HG03442 (cell line): ENCODE measurements at regions not wholly inside any gene's neighbourhood (a gene's known extent, or its start where the extent isn't known, plus 50 kb on each side); places are given as distances from the start of the nearest gene placed in this dataset.
"Not testable (repeated sequence)": the region's sequence is repeated elsewhere in the genome, so short reads cannot be mapped to it uniquely, and the experiment has no call there.

Experiments
- ATAC-seq: cut with Tn5 transposase; IDR thresholded peaks from one replicate; pipeline ENCODE4 v1.9.1; 2021; ENCODE audit warnings: mild to moderate bottlenecking, moderate library complexity; ENCODE audit not compliant: unreplicated experiment

DNA sequence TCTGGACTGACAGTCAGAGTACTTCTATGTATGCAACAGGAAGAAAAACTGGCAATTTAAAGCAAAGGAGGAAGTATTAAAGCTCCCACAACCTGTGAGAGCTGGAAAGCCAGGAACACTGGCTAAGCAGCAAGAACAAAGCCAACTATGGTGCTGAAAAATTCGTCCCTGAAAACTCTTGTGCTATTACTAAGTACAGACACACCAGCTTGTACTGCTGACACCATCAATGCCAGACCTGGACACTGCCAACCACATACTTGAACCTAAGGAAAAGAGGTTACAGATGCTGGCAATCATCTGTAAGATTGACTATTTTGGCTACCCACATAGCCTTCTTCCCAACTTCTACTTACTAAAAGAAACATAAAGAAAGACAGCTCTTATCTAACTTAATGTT is 1110.6 kb downstream of the SORCS3 start:
- no peak for ATAC-seq

DNA sequence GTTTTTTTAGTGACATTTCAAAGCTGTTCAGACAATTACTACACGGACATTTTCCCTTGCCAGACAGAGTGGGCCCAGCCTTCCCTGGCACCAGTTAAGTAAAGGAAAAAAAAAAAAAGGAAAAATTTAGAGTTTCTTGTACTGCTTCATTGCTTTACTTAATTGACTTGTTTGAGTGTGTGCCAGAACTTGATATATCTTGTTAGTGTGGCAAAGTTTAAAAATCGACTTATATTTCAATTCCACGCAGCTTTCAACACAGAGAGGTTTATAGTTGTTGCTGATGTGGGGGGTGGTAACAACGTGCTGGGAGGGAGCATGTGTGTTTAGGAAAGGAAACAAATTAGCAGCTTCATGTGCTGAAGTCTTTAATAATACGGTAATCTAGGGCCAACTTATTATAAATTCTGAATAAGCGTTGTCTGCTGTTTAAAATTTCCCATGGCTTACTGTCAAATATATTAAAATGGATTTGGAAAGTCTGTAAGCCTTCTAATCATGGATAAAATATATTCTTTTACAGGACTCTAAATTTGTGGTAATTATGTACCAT is 1104.6 kb downstream of the SORCS3 start:
- no peak for ATAC-seq

DNA sequence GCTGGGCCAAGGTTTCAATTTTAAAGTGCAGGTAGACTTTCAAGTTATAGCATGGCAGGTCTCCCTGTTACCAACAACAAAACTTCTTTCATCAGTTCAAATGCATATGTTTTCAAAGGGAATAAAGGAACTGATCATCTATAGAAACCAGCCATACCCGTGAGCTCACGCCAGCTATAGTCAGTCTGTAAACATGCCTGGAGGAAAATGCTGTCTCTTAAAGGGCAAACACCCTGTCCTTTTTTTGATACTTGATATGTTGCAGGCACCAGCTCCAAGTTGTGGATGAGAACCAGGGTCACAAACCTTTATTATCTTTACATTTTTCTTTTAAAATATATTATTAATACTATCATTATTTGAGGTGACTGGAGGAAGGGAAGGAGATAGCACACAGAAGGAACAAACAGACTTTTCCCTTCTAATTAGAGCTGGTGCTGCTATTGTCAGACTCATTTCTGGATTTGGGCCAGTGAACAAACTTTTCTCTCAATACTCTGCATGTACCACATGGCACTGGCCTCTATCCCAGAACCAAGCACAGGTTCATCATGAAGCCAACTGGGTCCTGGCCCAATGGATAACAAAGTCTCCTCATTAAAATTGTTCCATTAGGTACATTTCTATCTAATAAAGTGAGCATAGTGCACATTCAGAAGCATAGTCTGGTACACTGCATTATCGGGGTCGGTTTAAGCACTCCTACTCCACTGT is 1102.4 kb downstream of the SORCS3 start:
- no peak for ATAC-seq

DNA sequence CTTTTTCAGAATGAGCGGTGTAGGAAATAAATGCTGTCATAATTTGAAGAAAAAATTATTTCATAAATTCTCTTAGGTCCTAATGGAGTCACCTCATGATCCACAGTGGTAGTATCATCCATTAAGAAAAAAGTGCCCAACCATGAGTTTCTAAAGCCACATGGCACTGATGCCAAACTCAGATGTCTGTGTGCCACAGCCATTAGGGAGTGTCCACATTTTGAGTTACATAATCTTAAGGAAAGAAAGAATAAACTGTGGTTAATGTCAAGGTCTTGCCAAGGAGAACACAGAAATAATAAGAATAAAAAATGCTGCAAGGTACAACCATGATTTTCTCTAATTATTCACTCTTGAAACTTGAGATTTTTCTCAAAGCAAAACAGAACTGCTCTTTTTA is 1101.8 kb downstream of the SORCS3 start:
- ATAC-seq: no peak

DNA sequence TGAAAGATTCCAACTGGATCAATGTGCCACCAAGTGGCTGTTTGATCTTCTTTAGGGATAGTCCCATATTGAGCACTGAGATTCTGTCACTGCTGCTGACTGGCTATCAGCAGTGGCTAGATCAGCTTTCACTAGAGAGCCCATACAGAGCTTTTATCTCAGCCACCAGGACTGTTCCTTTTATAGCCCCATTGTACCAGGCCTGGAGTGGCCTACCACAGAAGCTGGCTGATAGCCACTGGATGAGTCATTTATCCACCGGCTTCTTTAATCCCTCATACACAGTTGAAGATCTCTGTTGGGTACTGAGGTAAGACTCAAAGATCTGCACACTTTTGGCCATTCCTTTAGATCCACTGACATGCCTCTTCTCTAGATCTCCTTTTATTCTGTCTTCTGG is 1101.1 kb downstream of the SORCS3 start:
- no peak for ATAC-seq

DNA sequence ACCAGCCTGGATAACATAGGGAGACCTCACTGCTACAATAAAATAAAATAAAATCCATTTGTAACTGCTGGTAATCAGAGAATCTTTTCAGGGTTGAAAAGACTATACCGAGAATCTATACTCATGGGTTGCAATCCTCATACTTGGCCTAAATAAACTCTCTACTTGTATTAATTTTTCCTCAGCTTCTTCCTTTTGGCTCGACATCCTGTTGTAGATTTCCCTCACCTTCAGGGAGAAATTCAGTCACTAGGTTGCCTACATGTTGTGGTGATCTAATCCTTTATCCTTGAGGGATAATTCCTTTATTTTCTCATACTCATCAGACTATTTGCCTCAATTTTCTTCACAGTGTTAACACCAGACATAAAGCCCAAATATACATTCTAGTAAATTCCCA is 1093.4 kb downstream of the SORCS3 start:
- ATAC-seq: no peak

DNA sequence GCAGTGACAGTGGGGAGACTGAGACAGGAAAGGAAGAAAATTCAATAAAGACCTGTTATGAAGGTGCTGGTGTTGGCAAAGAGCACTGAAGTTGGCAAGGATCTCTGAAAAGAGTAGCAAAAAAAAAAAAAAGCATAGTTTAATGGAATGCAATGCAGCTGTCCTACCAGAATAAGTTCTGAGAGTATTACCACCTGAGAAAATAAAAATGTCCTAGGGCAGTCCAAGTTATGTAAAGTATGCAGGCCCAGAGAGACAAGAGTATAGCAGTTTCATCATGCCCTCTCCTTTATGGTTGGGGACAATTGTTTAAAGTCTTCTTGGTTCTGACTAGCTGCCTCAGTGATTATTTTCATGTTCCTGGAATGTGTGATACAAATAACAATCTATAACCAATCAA is 1092.8 kb downstream of the SORCS3 start:
- no peak for ATAC-seq

DNA sequence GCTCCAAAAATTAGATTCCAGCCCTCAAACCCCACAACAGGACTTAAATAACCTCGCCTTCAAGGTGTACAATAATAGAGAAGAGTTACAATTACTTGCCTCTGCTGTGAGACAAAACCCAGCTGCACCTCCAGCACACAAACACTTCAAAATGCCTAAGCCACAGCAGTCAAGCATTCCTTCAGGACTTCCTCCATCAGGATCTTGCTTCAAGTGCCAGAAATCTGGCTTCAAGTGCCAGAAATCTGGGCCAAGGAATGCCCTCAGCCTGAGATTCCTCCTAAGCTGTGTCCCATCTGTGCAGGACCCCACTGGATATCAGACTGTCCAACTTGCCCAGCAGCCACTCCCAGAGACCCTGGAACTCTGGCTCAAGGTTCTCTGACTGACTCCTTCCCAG is 1088.3 kb downstream of the SORCS3 start:
- ATAC-seq: no peak

DNA sequence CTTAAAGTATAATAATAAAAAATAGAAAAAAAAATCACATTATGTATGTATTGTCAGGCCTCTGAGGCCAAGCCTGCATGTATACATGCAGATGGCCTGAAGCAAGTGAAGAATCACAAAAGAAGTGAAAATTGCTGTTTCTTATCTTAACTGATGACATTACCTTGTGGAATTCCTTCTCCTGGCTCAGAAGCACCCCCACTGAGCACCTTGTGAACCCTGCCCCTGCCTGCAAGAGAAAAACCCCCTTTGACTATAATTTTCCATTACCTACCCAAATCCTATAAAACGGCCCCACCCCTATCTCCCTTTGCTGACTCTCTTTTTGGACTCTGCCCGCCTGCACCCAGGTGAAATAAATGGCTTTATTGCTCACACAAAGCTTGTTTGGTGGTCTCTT is 1086.5 kb downstream of the SORCS3 start:
- ATAC-seq: not testable (repeated sequence)

DNA sequence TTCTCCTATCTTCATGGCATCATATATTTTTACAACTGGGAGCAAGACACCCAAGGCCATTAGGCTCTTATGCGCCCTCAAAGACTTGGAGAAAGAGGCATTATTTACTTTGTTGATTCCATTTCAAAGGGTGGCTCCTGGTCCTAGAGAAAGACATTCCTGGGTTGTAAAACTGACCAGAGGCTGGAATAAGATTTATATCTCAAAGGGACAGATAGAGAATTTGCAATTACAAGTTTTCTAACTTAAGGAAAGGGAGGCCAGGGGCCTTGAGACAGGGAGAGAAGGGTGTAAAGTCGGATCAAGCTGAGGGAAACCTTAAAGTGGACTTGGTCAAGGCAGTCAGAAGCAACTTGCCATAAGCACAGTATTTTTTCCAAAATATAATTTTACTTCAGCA is 1086.0 kb downstream of the SORCS3 start:
- ATAC-seq: no peak

DNA sequence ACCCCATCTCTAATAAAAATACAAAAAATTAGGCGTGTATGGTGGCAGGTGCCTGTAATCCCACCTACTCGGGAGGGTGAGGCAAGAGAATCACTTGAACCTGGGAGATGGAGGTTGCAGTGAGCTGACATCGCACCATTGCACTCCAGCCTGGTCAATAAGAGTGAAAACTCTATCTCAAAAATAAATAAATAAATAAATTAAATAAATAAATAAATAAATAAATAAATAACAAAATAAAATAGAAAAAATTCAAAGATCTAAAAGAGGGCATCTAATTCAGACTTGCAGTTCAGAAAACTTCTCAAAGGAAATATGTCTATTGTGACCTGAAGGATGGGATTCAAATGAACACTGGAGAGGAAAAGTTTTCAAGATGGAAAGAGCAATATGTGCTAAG is 1085.1 kb downstream of the SORCS3 start:
- ATAC-seq: no peak

DNA sequence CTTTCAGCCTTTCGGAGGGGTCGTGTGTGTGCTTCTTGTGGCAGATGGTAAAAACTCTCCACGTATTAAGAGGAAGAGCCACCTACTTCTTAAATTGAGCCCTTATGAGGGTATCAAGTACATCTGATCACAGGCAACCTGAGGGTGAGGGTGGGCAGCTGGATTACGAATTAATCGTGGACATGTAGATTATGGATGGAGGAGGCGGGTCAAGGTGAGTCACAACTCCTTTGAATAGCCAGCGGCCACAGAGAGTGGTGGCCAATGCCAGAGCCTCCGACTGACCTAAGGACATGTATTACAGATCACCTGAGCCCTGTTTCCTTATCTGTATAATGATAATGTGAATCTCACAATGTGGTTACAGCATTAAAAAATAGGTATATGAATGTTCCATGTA is 1083.9 kb downstream of the SORCS3 start:
- ATAC-seq: no peak

DNA sequence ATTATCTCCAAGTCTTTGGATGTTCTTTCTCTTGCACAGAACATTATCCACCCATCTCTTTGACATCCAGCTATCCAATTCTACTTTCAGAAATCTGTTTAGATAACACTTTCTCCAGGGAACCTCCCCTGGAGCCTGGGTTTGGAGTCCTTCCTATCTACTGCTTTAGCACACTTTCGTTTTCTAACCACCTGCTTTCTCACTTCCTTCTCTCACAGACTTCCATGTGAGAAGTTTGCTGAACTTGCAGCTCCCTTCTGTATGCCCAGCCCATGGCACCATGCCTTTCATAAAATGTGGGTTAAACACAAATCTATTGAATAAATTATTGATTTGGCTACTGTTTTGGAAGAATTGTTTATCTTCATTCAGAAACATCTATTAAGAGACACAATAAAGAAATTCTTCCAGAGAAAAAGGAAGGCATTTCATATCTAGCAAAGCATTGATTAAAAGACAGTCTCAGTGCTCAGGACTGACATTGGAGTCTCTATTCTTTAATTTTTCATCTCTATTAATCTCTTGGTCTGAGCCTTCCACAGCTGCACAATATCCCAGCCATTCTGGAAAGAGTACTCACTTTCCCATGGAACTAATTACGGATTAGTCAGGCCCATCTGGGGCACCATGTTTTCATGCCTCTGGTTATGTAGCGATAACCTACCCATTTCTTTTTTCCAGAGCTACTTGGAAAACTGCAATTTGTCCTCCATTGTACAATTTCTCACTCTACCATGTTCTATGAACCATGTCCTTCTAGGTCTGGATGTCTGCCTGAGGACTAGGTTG is 1077.3 kb downstream of the SORCS3 start:
- no peak for ATAC-seq

DNA sequence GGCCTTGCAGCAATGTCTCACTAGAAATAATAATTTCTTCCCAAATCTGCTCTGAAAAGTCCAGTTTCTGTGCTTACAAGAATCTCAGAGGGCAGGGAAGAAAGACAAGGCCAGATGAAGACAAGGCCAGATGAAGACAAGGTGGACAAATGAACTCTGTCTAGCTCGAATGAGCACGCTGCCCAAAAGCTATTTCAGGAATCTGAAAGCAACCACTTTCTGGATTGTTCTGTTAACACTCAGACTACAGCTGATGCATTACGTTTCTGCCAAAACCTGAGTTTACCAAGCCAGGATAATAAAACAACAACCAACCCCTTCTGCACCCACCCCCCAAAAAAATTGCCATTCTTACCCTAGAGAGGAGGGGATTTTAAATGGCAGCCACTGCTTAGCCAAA is 1073.6 kb downstream of the SORCS3 start:
- no peak for ATAC-seq

DNA sequence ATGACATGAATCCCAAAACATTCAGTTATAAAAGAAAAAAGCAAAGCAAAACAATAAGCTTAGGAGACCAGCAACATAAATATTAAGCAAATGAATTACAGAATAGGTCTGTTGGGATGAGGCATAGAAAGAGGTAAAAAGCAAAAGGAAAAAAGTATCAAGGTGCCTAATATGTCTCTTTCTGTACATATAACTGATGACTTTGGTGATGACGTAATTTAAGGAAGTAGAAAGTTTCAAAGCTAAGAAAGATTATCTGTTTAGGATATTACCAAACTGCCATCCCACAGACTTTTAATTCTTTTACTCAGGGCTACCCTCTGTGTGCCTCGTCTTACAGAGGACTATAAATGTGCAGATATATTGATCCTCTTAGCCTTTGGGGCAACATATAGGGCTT is 1066.5 kb downstream of the SORCS3 start:
- no peak for ATAC-seq

DNA sequence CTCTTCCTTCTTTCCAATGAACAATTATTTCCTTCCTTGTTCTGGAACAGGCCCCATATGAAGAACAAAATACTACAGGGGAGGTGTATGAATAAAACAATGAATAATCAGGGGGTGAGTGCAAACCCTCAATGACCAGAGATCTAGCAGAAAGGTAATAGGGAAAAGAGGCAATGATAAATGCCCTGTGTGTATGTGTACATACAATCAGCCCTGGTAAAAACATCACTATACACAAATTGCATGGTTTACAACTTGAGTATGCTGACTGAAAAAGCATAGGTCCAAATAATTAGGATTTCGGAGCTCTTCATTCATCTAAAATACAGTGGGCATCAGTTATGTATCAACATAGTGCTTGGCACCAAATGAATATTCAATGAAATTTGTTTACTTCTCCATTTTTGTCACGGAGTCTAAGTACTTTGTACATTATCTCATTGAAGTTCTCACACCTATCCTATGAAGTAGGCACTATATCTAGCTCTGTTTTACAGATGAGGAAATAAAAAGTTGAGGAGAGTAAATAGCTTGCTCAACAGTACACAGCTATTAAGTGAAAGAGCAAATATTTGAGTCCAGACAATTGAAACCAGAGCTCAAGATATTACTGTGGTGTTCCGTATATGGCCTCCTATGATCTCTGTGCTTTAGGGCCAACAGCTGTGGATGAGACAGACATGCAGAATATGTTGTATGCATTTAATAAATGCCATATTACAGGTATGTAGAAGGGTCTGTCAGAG is 1065.4 kb downstream of the SORCS3 start:
- no peak for ATAC-seq

DNA sequence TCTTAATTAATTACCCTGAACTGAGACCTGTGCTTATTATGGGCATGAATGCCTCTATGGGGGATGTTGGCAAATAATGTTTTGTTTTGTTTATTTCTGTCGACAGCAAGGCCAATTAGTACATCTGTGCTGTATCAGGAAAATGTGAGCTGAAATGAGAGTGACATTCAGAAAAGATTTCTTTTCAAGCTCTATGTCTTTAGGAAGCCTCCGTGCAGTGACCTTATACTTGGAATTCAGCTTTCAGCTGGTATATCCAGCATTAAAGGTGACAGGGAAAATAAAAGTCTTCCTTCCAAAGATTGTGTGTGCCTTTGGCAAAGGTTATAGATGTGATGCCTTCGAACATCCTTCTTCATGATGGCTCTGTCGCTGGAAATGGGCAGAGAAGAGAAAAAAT is 1061.1 kb downstream of the SORCS3 start:
- no peak for ATAC-seq

DNA sequence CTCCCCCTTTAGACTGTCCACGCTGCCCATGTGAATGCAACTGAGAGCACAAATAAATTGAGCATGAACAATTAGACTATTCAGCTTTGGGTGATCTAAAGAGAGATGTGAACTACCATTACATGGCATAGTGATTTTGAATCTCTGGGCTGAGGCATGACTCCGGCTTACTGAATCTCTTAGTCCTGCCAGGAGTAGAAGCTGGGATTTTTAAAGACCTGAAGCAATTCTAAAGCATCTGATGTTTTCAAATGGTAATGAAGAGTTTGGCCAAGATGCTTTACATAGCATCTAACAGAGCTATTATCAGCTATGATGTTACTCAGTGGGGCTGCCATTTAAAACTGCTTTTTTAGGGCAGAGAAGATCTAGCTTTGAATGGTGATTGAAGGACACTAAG is 1059.1 kb downstream of the SORCS3 start:
- no peak for ATAC-seq

DNA sequence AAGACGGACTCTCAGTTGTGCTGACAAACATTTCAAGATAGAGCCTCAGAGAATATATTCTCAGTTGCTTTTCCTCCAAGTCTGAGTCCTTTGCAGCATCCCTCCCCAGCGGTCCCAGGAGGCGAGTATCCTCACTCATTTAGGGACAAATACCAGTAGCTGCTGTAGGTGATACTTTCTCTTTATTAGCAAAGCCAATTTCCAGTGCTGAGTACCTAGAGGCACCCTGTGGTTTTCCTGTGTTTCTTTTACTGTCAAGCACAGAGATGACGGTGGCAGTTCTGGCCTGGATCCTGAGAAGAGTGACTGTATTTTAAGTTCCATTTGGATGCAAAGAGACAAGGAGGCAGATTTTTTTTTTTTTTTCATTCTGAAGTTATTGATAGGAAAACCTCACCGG is 1058.4 kb downstream of the SORCS3 start:
- no peak for ATAC-seq

DNA sequence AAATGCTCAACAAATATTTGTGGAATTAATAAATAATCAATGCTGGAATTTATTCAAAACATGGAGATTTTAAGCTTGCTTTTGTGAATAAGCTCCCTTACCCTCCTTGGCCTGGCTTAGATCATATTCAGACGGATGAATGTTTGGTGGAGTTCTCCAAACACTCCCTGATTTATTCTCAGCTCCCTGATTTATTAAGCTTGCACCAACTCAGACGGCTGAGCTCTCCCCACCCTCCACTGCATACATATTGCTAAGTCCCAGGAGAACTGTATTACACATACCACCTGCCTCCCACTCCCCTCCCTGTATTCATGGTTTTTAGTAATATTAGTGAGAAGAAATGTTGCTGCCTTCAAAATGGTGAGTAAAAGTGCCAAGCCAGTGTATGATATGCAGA is 1057.5 kb downstream of the SORCS3 start:
- ATAC-seq: no peak

DNA sequence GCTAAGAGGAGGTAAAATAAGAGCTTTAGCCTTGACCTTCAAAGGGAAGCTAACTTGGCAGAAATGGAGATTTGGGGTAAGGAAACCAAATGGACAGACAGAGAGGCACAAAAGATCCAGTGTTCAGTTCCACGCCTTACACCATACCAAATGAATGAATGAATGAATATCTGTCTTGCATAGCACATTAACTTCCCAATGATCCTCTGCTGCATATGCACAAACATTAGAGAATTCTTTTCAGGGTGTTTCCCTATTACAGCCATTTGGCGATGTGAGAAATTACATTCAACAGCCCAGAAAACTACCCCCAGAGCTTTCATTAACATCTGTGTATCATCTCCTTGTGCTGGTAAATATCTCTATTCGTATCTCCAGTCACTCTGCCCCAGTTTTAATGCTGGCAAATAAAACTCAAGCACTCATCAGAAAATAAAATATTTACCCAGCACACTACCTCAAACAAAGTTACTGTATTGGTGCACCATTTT is 1056.2 kb downstream of the SORCS3 start:
- no peak for ATAC-seq
